Stimulated activated CD4-positive, alpha-beta T cell treated with anti-CD3 and anti-CD28 coated beads, TNF-alpha, amount 100 ng/mL, for 1 hour (primary cell): ENCODE measurements at regions not wholly inside any gene's neighbourhood (a gene's known extent, or its start where the extent isn't known, plus 50 kb on each side); places are given as distances from the start of the nearest gene placed in this dataset.

Experiments
- DNase-seq, 3 donors: peaks; one replicate each; pipeline ENCODE4 v3.0.0-alpha.2; 2020; ENCODE audit warnings: low read depth in 3 of 3, low spot score in 1 of 3

DNA sequence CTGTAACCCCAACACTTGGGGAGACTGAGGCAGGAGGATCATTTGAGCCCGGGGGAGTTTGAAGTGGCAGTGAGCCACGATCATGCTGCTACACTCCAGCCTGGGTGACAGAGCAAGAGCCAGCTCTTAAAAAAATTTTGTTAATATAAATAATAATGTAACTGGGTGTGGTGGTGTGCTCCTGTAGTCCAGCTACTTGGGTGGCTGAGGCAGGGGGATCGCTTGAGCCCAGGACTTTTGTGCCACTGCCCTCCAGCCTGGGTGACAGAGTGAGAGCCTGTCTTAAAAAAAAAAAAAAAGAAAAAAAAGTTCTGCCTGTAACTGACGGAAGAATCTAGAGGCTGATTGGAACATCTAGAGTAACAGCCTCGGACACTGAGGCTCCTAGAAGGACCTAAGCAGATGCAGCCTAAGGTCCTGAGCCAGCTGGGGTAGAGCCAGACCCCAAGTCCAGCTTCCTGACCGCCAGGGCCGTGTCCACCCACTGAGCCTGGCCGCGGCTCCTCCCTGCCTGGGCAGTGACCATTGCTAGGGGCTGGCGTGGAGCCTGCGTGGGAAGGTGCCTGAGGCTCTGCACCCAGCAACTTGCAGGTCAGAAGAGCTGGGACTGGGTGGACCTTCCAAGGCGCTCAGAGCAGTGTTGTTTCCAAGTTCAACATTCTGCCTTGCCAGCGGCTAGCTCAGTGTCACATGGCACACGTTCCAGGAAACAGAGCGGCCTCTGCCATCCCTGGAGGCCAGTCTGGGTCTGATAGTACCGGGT is 209.4 kb upstream of the CIBAR2 start:
- DNase-seq, result no peak

DNA sequence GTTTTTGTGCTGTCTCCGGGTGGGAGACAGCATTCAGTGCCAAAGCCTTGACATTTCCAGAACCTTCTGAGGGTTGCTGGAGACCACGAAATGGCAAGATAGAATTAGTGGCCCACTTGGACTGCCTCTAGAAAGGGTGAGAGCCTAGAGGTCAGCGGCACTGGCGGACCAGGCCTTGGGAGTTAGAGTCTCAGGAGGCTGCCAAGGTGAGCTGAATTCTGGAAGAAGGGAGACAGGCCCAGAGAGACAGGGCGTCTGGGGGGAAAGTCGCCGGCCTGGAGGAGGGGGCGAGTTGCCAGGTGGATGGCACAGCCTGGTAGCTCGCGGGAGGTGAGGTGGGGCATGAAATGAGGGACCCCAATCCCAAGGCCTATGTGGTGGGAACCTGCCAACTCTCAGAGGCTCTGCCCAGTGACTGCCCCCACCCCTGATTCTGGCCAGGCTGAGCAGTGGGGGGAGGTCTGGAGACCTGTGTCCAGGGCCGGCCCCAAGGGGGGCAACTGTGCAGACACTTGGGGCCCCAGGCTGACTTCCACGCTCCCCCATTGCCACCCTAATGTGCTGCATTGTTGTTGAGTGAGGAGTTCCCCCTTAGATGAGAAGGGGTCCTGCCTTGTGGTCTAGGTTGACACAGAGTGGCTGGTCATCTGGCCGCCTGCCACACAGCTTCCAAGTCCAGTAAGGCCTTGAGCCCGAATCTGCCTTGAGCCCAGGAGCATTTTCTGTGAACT is 211.1 kb upstream of the CIBAR2 start:
- DNase-seq, result no peak

DNA sequence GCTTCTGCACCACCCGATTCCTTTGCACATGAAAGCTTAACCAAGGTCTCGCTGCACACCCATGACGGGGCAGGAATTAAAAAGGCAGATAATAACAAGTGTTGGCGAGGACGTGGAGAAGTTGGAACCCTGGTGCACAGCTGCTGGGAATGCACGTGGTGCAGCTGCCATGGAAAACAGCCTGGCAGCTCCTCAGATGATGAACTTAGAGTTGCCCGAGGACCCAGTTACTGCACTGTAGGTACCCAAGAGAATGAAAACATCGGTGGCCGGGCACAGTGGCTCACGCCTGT is 211.6 kb upstream of the CIBAR2 start:
- no peak for DNase-seq

DNA sequence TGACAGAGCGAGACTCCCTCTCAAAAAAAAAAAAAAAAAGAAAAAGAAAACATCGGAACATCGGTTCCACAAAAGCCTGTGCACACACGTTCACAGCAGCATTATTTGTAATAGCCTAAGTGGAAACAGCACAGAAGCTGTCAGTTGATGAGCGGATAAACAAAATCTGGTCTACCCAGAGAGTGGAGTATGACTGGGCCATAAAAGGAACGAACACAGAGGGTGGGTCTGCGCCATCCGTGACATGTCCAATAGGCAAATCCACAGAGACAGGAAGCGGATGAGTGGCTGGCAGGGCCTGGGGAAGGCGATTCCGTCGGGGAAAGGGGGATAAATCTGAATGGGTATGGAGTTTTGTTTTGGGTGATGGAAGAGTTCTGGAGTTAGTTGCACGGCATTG is 212.2 kb upstream of the CIBAR2 start:
- DNase-seq, result no peak

DNA sequence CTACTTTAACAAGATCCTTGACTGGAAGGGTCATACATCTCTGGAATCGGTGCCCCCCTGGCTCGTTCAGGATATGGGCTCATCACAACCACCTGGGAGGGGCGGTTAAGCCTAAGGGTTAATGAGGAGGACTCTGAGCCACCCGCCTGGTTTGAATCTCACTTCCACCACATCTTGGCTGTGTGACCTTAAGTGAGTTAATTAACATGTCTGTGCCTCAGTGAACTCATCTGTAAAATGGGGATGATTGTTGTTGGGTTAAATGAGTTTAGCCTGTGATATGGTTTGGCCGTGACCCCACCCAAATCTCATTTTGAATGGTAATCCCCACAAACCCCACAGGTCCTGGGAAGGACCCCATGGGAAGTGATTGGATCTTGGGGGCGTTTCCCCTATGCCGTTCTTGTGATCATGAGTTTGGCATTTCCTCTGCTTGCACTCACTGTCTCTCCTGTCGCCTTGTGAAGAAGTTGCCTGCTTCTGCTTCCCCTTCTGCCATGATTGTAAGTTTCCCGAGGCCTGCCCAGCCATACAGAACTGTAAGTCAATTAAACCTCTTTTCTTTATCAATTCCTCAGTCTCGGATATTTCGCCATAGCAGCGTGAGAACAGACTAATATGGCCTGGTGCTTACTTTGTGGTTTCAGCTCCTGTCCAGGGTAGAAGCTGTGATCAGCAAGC is 214.0 kb upstream of the CIBAR2 start:
- DNase-seq, result no peak

DNA sequence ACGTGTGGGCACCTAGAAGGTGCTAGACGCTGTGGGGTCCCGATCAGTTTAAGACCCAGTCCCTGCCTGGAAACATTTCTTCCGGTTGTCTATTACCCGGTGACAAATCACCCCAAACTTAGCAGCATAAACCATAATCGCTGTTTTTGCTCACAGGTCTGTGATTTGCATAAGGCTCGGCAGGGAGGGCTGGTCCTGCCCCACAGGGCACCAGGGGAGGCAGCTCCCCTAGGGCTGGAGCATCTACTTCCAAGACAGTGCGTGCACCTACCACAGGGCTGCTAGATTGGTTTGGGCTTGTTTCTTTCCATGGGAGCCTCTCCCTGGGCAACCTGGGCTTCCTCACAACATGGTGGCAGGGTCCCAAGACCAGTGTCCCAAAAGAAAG is 214.5 kb upstream of the CIBAR2 start:
- DNase-seq, result no peak

DNA sequence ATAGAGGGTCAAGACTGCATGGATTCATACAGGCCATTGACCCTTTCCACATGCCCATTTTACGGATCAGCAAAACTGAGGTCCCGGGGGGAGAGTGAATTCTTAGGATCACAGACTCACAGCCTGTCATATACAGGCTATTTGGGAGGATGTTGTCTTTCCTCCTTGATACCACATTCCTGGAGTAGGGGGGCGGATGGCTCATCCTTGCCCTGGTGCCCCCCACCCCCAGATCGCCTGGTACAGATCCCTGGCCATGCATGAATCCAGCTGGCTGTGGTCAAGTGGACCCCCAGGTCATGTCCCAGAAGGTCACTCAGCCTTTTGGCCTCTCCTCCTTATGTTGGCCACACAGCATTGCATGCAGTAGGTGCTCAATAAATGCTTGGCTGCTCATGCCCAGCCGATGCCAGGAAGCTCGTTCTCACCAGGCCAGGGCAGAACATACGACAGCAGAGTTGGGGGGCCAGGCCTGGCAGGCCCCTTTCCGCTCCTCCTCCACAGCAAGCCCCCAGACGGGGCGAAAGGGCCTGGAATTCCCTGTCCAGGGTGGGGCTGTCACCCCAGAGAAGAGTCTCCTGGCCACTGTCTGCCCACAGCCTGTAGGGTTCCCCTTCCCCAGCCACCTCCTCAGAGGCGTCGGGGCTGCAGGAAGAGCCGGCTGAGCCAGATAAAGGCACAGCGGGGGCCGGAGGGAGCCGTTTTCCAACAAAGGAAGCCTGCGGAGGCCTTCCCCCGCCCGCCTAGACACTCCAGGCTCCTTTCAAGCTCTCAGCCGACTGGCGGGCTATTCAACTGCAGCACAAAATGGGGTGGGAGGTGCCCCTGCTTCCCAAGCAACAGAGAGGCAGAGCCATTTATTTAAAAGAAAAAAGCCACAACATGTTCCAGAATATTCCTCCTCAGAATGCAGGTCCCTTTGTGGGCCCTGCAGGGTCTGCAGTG is 215.7 kb upstream of the CIBAR2 start:
- DNase-seq, result no peak

DNA sequence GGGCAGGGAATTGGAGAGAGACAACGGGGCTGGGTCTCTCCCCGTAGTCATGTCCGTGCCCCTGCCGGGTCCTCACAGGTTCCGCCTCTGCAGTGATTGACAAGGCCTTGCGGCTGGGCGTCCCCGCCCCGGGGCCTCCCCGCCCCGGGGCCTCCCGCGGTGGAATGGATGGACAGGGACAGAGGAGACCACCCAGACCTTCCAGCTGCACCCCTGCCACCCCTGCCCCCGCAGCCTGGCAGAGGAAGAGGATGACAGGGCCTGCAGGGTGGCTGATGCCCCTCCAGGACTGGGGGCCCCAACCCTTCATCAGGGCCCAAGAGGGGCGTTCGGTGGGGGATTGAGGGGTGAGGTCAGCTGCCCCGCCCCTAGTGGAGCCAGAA is 216.4 kb upstream of the CIBAR2 start:
- DNase-seq, result no peak

DNA sequence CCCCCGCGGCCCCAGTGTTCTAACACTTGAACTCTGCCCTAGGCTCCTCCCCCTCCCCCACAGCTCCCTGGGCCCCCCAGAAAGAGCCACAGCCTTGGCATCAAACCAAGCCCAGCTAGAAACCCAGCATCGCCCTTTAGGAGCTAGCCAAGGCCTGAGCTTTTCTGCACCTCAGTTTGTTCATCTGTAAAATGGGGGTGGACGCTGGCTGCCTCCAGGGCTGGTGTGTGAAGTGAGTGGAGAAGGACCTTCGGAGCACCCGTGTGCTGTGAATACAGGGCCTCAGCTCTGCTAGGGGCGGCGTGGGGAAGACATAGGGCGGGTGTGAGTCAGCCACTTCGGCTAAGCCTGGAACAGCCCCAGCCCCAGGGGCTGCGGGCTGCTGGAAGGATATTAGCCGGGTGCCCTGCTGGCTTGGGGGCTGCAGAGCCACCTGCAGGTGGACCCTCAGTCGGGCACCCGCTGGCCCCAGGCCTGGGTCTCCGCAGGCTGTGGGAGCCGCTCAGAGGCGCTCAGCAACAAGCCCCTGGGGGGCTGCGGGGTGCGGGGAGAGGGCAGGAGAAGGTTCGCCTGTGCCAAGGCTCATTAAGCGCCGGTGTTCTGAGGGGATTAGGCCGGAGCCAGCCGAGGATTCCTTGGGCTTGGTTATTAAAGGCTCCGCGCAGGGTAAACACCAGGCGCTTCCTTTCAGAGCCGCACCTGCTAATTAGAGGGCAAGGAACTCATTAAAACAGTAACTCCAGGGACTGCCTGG is 217.0 kb upstream of the CIBAR2 start:
- DNase-seq, result no peak

DNA sequence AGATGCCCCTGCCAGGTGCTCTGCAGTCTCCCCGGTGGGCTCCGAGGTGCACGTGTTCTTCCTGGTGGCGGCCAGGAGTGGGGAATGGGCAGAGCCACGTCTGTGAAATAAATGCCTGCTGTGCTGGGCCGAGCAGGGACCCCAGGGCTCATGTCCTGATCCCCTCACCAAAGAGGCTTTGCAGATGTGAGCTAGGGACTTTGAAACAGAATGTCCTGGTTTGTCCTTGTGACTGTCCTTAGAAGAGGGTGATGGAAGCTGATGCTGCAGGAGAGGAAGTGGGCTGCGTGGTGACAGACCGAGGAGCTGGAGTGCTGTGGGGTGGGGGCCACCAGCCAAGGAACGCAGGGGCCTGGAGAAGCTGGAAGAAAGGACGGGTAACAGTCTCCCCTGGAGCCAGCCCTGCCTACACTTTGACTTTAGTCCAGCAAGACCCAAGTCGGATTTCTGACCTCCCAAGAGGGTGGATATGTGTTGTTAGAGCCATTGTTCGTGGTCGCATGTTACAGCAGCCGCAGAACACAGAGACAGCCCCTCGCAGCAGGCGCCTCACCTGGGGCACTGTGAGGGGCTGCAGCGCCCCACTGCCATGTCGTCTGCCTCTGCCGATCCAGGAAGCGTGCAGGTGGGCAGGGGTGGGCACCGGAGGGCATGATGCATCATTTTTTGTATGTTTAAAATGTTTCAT is 217.9 kb upstream of the CIBAR2 start:
- no peak for DNase-seq

DNA sequence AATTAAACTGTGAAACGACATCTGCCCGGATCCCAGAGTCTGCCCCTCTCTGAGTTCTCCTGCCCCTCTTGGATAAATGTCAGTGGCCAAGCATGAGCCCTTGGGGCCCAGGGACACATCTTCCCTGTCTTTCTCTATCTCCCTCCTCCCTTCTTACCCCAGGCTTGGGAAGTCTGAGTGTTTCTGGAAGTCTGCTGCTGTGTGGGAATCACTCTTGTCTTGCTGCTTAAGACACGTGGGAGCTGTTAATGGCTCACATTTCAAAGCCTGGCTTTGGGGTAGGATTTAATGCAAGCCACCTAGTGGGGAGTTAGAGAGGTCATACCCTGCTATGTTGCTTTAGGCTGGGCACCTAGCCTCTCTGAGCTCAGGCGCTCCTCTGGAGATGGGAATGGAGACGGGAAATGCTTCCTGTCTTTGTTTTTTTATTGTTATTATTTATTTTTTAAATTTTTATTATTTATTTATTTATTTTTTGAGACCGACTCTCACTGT is 218.5 kb upstream of the CIBAR2 start:
- no peak for DNase-seq

DNA sequence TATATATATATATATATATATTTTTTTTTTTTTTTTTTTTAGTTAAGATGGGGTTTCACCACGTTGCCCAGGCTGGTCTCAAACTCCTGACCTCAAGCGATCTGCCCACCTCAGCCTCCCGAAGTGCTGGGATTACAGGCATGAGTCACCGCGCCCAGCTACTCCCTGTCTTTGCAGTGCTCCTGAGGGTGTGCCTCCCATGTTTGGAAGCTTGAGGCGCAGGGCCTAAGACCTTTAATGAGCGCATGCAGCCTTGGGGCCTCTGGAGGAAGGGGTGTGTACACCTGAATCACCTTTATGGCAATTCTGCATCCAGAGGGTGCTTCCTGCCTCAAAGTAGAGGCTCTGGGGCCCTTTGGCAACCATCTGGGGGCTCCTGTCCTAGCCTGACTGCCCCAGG is 219.4 kb upstream of the CIBAR2 start:
- DNase-seq, result no peak

DNA sequence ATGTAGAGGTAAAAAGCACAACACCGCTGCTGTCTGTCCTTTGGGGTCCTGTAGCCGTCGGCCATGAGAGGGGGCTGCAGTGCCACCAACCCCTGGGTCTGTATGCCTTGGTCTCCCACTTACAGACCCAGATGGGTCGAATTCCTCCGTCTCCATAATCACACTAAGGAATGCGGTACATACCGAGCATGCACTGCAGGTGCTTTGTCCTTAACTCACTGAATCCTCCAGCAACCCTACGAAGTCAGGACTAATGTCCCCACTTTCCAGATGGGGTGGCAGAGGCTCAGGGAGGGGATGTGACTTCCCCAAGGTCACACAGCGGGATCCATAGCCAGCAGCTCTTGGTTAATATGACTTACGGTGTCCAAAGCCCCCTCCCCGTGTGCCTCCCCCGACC is 219.9 kb upstream of the CIBAR2 start:
- no peak for DNase-seq

DNA sequence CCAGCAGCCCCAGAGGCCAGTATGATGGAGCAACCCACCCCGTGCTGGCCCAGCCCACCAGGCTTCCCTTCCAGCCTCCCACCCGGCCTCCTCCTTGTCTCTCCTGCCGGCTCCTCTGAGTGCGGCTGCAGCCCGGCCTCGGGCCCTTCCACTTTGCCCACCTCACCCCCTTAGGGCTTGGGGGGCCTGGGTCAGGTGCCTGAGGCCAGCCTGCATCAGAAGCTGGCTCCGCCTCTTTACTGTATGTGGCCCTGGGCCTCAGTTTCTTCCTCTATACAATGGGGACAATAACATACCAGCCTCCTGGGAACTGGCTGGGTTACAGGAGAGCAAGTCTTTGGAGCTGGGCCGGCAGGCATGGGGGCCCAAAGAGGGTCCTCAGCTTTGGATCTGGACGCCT is 221.1 kb upstream of the CIBAR2 start:
- no peak for DNase-seq

DNA sequence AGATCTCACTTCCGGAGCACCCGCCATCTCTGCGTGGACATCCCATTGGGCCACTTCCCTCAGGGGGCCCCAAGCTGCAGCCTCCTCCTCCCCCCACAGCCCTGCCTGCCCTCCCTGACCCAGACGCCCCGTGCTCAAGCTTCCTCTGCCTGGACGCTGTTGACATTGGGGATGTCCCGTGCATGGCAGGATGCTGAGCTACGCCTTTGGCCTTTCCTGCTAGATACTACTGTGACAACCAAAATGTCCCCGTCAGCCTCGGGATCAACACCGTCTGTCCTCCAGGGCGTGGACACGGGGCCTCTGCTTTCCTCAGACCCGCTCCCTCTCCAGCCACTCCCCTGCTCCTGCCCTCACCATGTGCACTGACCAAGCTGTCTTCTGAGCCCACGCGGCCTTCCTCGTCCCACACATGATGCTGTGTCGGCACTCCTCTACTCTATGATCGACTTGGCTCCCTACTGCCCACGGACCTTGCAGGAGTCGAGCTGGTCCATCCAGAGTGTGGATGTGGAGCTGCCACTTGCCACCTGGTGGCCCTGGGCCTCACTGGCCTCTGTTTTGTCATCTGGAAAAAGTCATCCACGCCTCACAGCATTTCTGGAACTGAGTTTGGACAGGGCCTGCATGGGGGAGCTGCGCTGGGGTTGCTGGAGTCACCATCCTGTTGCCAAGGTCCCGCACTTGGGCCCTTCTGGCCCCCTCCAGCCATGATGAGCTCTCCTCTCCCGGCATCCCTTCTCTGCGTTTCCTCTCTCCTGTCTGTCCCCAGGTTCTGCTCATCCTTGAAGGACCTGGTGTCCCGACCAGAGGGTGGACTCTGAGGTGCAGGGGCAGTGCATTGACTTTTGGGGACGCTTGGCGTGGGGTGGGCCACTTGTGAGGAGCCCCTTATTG is 221.7 kb upstream of the CIBAR2 start:
- DNase-seq, result no peak

DNA sequence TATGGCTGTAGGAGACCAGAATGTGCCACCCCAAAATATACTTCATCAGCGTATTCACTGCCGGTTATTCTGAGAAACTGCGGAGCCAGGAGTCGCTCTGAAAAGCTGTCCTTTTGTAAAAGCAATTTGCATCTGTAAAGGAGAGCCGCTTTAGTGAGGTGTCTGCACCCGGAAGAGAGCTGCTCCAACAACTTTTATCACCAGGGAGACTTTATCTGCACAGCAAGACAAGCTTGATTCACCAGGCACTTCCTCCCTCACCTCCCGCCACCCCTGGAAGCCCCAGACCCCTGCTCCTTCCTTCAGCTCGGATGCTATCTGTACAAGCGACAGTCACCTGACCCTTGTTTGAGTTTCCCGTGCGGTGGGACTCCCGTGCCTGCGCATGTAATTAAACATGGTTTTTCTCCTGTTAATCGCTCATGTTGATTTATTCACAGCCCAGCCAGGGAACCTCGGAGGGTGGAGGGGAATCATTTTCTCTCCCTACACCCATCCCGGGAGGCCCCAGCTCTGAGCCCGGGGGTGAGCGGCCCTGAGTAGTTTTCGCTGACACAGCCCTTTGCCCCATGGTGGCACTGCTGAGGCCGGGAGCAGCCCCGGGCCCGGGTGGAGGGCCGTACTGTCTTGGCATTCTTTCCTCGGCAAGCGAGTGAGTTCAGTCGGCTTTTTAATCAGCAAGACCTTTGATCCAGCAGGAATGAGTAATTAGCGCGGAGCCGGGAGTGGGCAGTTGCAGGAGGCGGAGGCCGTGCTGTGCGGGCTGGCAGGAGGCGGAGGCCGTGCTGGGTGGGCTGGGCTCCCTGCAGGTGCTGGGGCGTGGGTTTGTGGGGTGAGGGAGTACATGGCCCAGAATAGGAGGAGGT is 222.7 kb upstream of the CIBAR2 start:
- DNase-seq, result no peak

DNA sequence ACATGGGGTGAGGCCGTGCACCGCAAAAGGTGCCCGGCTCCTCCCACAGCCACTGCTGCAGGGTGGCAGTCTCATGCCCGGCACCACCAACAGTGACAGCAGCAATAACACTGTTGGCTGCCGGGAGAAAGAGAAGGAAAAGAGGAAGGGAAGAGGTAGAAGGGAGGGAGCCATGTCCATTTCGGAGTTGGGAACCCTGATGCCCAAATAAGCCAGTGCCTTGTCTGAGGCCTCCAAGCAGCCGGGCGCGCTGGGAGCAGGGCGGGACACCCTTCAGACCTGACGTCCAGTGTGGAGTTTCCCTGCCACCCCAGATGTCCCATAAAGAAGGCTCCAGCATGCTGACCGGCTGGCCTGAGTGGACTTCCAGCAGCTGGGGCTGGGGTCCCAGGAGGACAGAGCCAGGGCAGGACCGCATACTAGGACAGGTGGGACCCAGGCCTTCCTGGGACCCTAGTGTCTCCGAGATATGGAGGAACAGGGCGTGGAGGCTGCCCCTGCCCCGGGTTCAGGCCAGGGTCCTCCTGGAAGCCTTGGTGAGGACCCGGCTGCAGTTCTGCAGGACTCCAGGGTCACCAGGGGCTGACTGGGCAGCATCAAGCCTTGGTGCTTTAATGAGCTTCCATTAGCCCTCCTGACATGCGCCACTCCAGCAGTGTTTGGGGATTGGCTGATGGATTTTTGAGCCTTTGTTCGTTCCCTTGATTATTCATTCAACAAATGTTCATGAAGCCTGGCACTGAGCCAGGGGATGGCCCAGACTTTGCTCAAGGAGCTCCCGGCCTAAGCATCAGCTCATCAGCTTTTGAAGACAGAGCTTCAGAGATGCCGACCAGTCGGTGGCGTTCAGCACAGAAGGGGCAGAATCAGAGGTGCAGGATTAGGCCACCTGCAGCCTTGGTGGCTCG is 223.6 kb upstream of the CIBAR2 start:
- DNase-seq, result no peak
